NB4 (cell line): ENCODE measurements at regions not wholly inside any gene's neighbourhood (a gene's known extent, or its start where the extent isn't known, plus 50 kb on each side); places are given as distances from the start of the nearest gene placed in this dataset.

Source experiments
- DNase-seq: peaks from one replicate; pipeline ENCODE4 v3.0.0; 2010; ENCODE audit warnings: low read depth
- H3K4me3 ChIP-seq: one replicate; pipeline ENCODE4 v1.5.1; 2011; ENCODE audit warnings: mild to moderate bottlenecking, low read depth, low read length, moderate library complexity
- MYC ChIP-seq: IDR thresholded peaks from 2 replicates; pipeline ENCODE4 v1.6.1; 2011; ENCODE audit warnings: low read depth, low read length
- POLR2A ChIP-seq: IDR thresholded peaks from 2 replicates; pipeline ENCODE4 v1.6.1; 2011; ENCODE audit warnings: mild to moderate bottlenecking; ENCODE audit not compliant: insufficient read length; ENCODE audit errors: extremely low read depth
- TF ChIP-seq, protein P1 (sequence below): IDR thresholded peaks from 2 replicates; pipeline ENCODE4 v1.6.1; 2011; ENCODE audit warnings: low read depth, low read length
- TF ChIP-seq, protein P2 (sequence below): IDR thresholded peaks from one replicate; pipeline ENCODE4 v1.5.1; 2012; ENCODE audit warnings: low read depth, low read length

DNA sequence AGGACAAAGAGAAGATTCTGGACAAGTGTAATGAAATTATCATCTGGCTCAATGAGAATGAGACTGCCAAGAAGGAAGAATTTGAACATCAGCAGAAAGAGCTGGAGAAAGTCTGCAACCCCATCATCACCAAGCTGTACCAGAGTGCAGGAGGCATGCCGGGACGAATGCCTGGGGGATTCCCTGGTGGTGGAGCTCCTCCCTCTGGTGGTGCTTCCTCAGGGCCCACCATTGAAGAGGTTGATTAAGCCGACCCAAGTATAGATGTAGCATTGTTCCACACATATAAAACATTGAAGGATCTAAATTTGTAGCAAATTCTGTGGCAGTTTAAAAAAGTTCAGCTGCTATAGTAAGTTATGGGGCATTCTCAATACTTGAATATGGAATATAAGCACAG, 174.3 kb upstream of the CCND2 start:
- TF ChIP-seq, protein P1, sequence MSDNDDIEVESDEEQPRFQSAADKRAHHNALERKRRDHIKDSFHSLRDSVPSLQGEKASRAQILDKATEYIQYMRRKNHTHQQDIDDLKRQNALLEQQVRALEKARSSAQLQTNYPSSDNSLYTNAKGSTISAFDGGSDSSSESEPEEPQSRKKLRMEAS: no peak
- TF ChIP-seq POLR2A (no peak), MYC (no peak)
- TF ChIP-seq, protein P2, sequence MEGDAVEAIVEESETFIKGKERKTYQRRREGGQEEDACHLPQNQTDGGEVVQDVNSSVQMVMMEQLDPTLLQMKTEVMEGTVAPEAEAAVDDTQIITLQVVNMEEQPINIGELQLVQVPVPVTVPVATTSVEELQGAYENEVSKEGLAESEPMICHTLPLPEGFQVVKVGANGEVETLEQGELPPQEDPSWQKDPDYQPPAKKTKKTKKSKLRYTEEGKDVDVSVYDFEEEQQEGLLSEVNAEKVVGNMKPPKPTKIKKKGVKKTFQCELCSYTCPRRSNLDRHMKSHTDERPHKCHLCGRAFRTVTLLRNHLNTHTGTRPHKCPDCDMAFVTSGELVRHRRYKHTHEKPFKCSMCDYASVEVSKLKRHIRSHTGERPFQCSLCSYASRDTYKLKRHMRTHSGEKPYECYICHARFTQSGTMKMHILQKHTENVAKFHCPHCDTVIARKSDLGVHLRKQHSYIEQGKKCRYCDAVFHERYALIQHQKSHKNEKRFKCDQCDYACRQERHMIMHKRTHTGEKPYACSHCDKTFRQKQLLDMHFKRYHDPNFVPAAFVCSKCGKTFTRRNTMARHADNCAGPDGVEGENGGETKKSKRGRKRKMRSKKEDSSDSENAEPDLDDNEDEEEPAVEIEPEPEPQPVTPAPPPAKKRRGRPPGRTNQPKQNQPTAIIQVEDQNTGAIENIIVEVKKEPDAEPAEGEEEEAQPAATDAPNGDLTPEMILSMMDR: no peak
- no peak for DNase-seq
- no peak overlapping the region for H3K4me3 ChIP-seq

DNA sequence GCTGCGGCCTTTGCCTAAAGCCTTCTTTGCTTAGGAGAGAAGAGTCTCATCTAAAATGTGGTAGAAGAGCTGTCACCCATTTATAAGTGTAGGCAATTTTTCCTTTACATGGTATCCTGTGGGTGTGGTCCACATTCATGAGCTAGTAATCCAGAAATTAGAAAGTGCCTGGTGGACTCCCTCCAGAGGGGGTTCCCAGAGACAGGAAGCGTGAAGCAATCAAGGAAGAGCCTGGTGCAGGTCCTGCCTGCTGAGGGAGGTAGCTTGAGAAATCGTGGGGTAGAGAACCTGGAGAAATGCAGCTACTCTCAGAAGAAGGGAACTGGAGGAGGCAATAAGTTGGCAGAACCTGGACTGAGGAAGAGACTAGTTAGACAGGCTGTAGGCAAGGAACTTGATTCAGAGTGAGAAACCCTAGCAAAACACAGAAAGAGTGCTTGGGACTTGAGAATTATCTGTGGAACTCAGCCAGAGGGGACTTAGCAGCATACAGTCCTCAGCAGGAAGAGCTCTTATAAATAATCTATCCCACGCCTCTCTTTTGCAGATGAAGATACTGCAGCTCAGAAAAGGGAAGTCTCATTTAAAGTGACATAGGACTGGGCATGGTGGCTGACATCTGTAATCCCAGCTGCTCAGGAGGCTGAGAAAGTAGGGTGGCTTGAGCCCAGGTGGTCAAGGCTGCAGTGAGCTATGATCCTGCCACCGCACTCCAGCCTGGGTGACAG, 182.4 kb upstream of the CCND2 start:
- peak; percentile 52 for DNase-seq
- no peak for TF ChIP-seq MYC
- TF ChIP-seq, protein P2: no peak
- TF ChIP-seq POLR2A: no peak
- TF ChIP-seq, protein P1: peak; percentile 22; the same call in 1 of the 2 replicates

DNA sequence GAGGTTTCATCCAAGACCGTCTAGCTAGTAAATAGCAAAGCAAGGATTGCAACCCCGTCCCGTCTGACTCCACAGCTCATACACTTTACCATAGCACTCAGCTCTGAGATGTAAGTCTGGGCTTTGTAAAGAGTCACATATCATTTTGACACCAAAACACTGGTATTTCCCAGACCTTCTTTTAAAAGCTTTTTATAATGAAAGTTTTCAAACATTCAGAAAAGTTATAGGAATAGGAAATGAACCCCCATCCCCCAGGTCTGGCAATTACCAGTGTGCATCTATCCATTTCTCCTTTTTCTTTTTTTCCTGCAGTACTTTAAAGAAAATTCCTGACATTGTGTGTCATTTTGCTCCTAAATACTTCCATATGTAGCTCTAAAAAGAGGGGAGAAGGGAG, 183.6 kb upstream of the CCND2 start:
- DNase-seq: no peak
- H3K4me3 ChIP-seq: no peak overlapping the region
- no peak for TF ChIP-seq POLR2A
- TF ChIP-seq, protein P2: no peak
- TF ChIP-seq, protein P1: no peak
- no peak for TF ChIP-seq MYC

More for the DNA sequence above, 182.4 kb upstream of the CCND2 start:
- H3K4me3 ChIP-seq: no peak overlapping the region

DNA sequence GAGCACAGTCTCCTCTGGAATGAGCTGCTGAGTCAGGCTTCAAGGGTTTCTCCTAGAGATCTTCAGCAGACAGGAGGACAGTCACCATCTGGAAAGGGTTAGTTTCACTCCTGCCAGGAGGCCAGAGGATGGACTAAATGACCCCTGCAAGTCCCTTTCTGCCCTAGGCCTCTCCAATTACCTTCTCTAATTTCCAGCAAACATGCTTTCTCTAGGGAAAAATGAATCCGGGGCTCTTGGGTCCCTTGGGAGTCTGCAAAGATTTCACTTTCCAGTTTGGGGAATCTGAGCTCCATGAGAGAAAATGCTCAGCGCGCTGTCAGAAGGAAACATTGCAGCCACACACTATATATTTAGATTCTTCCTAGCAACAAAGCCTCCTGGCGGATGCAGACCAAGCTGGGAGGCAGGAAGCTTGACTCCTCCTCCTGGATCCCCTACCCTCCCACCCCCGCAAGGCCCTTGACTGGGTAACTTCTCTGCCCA, 184.4 kb upstream of the CCND2 start:
- no peak for DNase-seq
- H3K4me3 ChIP-seq: no peak overlapping the region
- TF ChIP-seq, protein P1: no peak
- TF ChIP-seq POLR2A: no peak
- TF ChIP-seq, protein P2: no peak
- no peak for TF ChIP-seq MYC

DNA sequence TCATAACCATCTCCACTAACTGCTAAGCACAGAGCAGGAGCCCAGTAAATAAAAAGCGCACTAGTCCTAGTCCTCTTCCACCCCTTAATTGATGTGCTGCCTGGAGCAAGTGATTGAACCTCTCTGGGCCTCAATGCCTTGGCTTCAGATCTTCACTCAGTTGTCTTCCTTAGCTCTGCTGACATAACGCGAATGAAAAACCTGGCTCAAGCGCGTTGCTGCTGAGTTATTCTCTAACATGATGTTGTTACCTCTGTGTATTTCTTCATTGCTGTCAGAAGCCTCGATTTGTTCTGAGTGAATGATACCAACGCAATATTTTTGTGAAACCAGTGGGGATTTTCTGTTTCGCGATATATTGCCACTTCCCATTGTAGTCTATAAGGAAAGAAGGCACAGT, 185.1 kb upstream of the CCND2 start:
- TF ChIP-seq, protein P1: no peak
- TF ChIP-seq MYC (no peak), POLR2A (no peak)
- TF ChIP-seq, protein P2: no peak
- no peak for DNase-seq
- H3K4me3 ChIP-seq: no peak overlapping the region

DNA sequence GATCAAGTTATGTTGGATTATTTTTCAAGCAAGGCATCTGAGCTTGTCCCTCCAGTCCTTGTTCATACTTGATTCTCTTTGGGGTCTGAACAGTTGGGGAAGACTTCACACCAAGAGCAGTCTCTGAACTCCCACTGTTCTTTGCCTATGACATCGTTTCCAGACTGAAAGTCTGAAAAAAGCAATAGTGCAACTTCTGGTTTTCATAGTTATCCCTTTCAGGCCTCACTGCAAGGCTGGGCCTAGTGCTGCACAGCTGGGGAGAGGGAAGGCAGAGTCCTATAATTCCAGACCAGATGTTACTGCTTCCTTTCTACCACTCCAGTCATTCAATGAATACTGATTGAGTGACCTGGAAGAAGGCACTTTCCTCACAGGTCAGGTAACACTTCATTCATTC, 187.1 kb upstream of the CCND2 start:
- TF ChIP-seq, protein P2: no peak
- TF ChIP-seq MYC (no peak), POLR2A (no peak)
- TF ChIP-seq, protein P1: no peak
- DNase-seq: no peak
- H3K4me3 ChIP-seq: no peak overlapping the region
